ENCODE measurements at regions not wholly inside any gene's neighbourhood (a gene's known extent, or its start where the extent isn't known, plus 50 kb on each side); places are given as distances from the start of the nearest gene placed in this dataset.

DNA sequence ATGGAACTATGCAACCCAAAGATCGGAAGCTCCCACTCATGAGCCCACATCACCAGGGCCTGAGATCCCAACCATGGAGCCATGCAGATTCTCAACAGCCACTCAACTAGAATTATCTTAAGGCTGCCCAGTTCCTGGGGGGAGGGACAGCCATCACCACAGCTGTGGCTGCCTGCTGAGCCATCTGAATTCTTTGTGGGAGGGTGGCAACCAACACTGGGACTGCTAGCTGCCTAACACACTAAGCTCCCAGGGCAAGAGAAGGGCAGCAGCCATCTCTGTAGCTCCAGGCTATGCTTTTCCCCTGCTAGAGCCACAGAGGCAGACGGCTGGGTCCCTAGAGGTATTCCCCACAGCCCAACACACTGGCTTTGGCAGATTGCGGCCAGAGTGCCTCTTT, 251.3 kb upstream of the GRAMD2B start:
- Histone ChIP-seq H3K9ac (ENCODE audit: low read depth in 1 of 2, low read length in 2 of 2) (no peak overlapping the region), H3K27me3 (ENCODE audit: control insufficient read depth in 4 of 4, insufficient read depth in 4 of 4, low read length in 3 of 4) (no peaks in the 10 kb centered on the region), H3K4me3 (ENCODE audit: low read depth in 1 of 3, low read length in 3 of 3) (no peak overlapping the region), H3K36me3 (ENCODE audit: control insufficient read depth in 4 of 4, insufficient read depth in 3 of 4, low read depth in 1 of 4, low read length in 3 of 4) (no peaks in the 10 kb centered on the region), H3K27ac (ENCODE audit: low read depth in 1 of 2, low read length in 2 of 2) (no peak overlapping the region), H3K4me1 (ENCODE audit: control insufficient read depth in 4 of 4, insufficient read depth in 4 of 4, low read length in 3 of 4) (peaks cover 0 to 14% (median 0%) of the 10 kb centered on the region in 4 donors), H3K9me3 (ENCODE audit: control insufficient read depth in 4 of 4, low read length in 3 of 4) (peaks cover 0 to 10% (median 7%) of the 10 kb centered on the region in 4 donors)
- DNase-seq (ENCODE audit: low spot score) = no peak
- 97% methylated on average over 3 of the region's 3 CpGs for WGBS
- TF ChIP-seq EGR1 (IDR thresholded peaks at IDR 0.05; ENCODE audit: low read depth in 2 of 2) (no peak), RXRA (IDR thresholded peaks at IDR 0.05) (no peak), REST (IDR thresholded peaks at IDR 0.05) (no peak), NR2F2 (IDR thresholded peaks at IDR 0.05) (no peak), GABPA (IDR thresholded peaks at IDR 0.05 in 1 of 2, conservative IDR thresholded peaks at IDR 0.05 in 1 of 2) (no peak), YY1 (IDR thresholded peaks at IDR 0.05) (no peak), FOXA1 (IDR thresholded peaks at IDR 0.05) (no peak), JUND (IDR thresholded peaks at IDR 0.05) (no peak), FOXA2 (IDR thresholded peaks at IDR 0.05) (no peak), TAF1 (conservative IDR thresholded peaks at IDR 0.05) (no peak), SP1 (IDR thresholded peaks at IDR 0.05) (no peak), HNF4A (conservative IDR thresholded peaks at IDR 0.05) (no peak)
- TF ChIP-seq, protein P1, sequence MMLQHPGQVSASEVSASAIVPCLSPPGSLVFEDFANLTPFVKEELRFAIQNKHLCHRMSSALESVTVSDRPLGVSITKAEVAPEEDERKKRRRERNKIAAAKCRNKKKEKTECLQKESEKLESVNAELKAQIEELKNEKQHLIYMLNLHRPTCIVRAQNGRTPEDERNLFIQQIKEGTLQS (IDR thresholded peaks at IDR 0.05) = no peak
- TF ChIP-seq, protein P2, sequence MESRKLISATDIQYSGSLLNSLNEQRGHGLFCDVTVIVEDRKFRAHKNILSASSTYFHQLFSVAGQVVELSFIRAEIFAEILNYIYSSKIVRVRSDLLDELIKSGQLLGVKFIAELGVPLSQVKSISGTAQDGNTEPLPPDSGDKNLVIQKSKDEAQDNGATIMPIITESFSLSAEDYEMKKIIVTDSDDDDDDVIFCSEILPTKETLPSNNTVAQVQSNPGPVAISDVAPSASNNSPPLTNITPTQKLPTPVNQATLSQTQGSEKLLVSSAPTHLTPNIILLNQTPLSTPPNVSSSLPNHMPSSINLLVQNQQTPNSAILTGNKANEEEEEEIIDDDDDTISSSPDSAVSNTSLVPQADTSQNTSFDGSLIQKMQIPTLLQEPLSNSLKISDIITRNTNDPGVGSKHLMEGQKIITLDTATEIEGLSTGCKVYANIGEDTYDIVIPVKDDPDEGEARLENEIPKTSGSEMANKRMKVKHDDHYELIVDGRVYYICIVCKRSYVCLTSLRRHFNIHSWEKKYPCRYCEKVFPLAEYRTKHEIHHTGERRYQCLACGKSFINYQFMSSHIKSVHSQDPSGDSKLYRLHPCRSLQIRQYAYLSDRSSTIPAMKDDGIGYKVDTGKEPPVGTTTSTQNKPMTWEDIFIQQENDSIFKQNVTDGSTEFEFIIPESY (IDR thresholded peaks at IDR 0.05) = no peak
- TF ChIP-seq, protein P3, sequence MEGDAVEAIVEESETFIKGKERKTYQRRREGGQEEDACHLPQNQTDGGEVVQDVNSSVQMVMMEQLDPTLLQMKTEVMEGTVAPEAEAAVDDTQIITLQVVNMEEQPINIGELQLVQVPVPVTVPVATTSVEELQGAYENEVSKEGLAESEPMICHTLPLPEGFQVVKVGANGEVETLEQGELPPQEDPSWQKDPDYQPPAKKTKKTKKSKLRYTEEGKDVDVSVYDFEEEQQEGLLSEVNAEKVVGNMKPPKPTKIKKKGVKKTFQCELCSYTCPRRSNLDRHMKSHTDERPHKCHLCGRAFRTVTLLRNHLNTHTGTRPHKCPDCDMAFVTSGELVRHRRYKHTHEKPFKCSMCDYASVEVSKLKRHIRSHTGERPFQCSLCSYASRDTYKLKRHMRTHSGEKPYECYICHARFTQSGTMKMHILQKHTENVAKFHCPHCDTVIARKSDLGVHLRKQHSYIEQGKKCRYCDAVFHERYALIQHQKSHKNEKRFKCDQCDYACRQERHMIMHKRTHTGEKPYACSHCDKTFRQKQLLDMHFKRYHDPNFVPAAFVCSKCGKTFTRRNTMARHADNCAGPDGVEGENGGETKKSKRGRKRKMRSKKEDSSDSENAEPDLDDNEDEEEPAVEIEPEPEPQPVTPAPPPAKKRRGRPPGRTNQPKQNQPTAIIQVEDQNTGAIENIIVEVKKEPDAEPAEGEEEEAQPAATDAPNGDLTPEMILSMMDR (IDR thresholded peaks at IDR 0.05; ENCODE audit: low read depth, low read length, missing input control) = no peak
- TF ChIP-seq, protein P4, sequence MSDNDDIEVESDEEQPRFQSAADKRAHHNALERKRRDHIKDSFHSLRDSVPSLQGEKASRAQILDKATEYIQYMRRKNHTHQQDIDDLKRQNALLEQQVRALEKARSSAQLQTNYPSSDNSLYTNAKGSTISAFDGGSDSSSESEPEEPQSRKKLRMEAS (IDR thresholded peaks at IDR 0.05) = no peak

DNA sequence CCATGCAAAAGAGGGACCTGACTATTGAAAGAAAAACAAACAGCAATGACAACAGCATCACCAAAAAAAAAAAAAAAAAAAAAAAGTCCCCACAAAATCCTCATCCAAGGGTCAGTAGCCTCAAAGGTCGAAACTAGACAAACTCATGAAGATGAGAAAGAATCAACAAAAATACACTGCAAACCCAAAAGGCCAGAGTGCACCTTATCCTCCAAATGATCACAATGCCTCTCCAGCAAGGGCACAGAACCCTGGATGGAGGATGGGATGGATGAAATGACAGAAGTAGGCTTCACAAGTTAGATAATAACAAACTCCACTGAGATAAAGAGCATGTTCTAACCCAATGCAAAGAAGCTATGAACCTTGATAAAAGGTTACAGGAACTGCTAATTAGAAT, 250.4 kb upstream of the GRAMD2B start:
- TF ChIP-seq, protein P3 (IDR thresholded peaks at IDR 0.05; ENCODE audit: low read depth, low read length, missing input control) = no peak
- no peak for TF ChIP-seq EGR1 (IDR thresholded peaks at IDR 0.05; ENCODE audit: low read depth in 2 of 2)
- no peak for TF ChIP-seq REST (IDR thresholded peaks at IDR 0.05)
- peak; percentile 18 for TF ChIP-seq SP1 (IDR thresholded peaks at IDR 0.05)
- no peak for TF ChIP-seq GABPA (IDR thresholded peaks at IDR 0.05 in 1 of 2, conservative IDR thresholded peaks at IDR 0.05 in 1 of 2)
- peak; percentile 17 for TF ChIP-seq YY1 (IDR thresholded peaks at IDR 0.05)
- TF ChIP-seq, protein P4 (IDR thresholded peaks at IDR 0.05) = no peak
- TF ChIP-seq NR2F2 (IDR thresholded peaks at IDR 0.05) = no peak
- peak; percentile 16 to 54 for TF ChIP-seq HNF4A (conservative IDR thresholded peaks at IDR 0.05)
- TF ChIP-seq FOXA1 (IDR thresholded peaks at IDR 0.05) = no peak
- no peak for TF ChIP-seq FOXA2 (IDR thresholded peaks at IDR 0.05)
- peak; percentile 21 to 63 for TF ChIP-seq RXRA (IDR thresholded peaks at IDR 0.05)
- Histone ChIP-seq H3K4me3 (ENCODE audit: low read depth in 1 of 3, low read length in 3 of 3) (no peak overlapping the region), H3K9ac (ENCODE audit: low read depth in 1 of 2, low read length in 2 of 2) (no peak overlapping the region), H3K36me3 (ENCODE audit: control insufficient read depth in 4 of 4, insufficient read depth in 3 of 4, low read depth in 1 of 4, low read length in 3 of 4) (no peaks in the 10 kb centered on the region), H3K4me1 (ENCODE audit: control insufficient read depth in 4 of 4, insufficient read depth in 4 of 4, low read length in 3 of 4) (peaks cover 0 to 14% (median 0%) of the 10 kb centered on the region in 4 donors), H3K27ac (ENCODE audit: low read depth in 1 of 2, low read length in 2 of 2) (no peak overlapping the region), H3K9me3 (ENCODE audit: control insufficient read depth in 4 of 4, low read length in 3 of 4) (peaks cover 0 to 4% (median 3%) of the 10 kb centered on the region in 4 donors), H3K27me3 (ENCODE audit: control insufficient read depth in 4 of 4, insufficient read depth in 4 of 4, low read length in 3 of 4) (no peaks in the 10 kb centered on the region)
- WGBS = 40% methylated on average over 1 of the region's 1 CpG
- no peak for DNase-seq (ENCODE audit: low spot score)

All from liver (tissue), 8 donors.